ENCODE measurements at regions not wholly inside any gene's neighbourhood (a gene's known extent, or its start where the extent isn't known, plus 50 kb on each side); places are given as distances from the start of the nearest gene placed in this dataset.

- BruUV-seq (replicated peaks): no TSS peak
- Histone ChIP-seq H3K79me2 (ENCODE audit: insufficient read depth, low read length) (no peaks in the 10 kb centered on the region), H2AFZ (ENCODE audit: low read length) (no peak overlapping the region), H3K4me2 (ENCODE audit: low read depth, low read length) (no peak overlapping the region), H3K4me1 (ENCODE audit: insufficient read depth, low read length) (no peaks in the 10 kb centered on the region), H4K20me1 (ENCODE audit: insufficient read depth, low read length) (no peaks in the 10 kb centered on the region), H3K9ac (ENCODE audit: insufficient read depth, low read depth, low read length) (no peak overlapping the region), H3K4me3 (replicated peaks in 1 of 3; ENCODE audit: insufficient read depth in 1 of 3, low read depth in 2 of 3, low read length in 3 of 3) (no peak overlapping the region), H3K27ac (ENCODE audit: extremely low read length, insufficient read depth, low read length) (no peak overlapping the region), H3K36me3 (replicated peaks in 1 of 2; ENCODE audit: control insufficient read depth in 1 of 2, insufficient read depth in 2 of 2, low read length in 2 of 2) (no peaks in the 10 kb centered on the region), H3K9me3 (ENCODE audit: low read length) (no peaks in the 10 kb centered on the region), H3K27me3 (ENCODE audit: control insufficient read depth in 1 of 2, insufficient read depth in 2 of 2, low read length in 2 of 2) (no peaks in the 10 kb centered on the region)
- DNase-seq (ENCODE audit: low spot score) (no peak), ATAC-seq (no peak), FAIRE-seq (no peak)
- in situ Hi-C loops (cut with HindIII; ENCODE audit: extremely low pct_ligation_motif_present, low pct_unique_long_range_greater_than_20kb) (no loop called here), intact Hi-C loops (cut with micrococcal nuclease; ENCODE audit: unreplicated experiment) (no loop called here)
- ChIA-PET CTCF (ENCODE audit: low intra/inter-chr PET ratio, low total read pairs) (no interaction called here), POLR2A (no interaction called here)
- WGBS (ENCODE audit: low lambda C conversion rate): 8% methylated on average over 4 of the region's 6 CpGs
- TF ChIP-seq CERS6 (CRISPR knock-in tag; IDR thresholded peaks at IDR 0.05) (no peak), NFAT5 (CRISPR knock-in tag; IDR thresholded peaks at IDR 0.05) (no peak), HDAC6 (IDR thresholded peaks at IDR 0.05; ENCODE audit: low read depth, low read length) (no peak), NR2F1 (CRISPR knock-in tag; IDR thresholded peaks at IDR 0.05) (no peak), CEBPZ (IDR thresholded peaks at IDR 0.05; ENCODE audit: low read length) (no peak), NAIF1 (CRISPR knock-in tag; IDR thresholded peaks at IDR 0.05; ENCODE audit: borderline replicate concordance) (no peak), RARG (CRISPR knock-in tag; IDR thresholded peaks at IDR 0.05; ENCODE audit: low read depth) (no peak), NR2F2 (IDR thresholded peaks at IDR 0.05; ENCODE audit: borderline replicate concordance, low read depth) (no peak), MEF2D (CRISPR knock-in tag; IDR thresholded peaks at IDR 0.05) (no peak), PBX2 (CRISPR knock-in tag; IDR thresholded peaks at IDR 0.05) (no peak), HOXA7 (CRISPR knock-in tag; IDR thresholded peaks at IDR 0.05) (no peak), ZMAT3 (CRISPR knock-in tag; conservative IDR thresholded peaks at IDR 0.05) (no peak), ZNF441 (CRISPR knock-in tag; IDR thresholded peaks at IDR 0.05; ENCODE audit: borderline replicate concordance) (no peak), CREB1 (IDR thresholded peaks at IDR 0.05) (no peak), CREB1 (CRISPR knock-in tag; IDR thresholded peaks at IDR 0.05) (no peak), SIN3B (IDR thresholded peaks at IDR 0.05; ENCODE audit: low read length) (no peak)
Observed at GRCh38 chr17:33950061-33950460, 305.0 kb upstream of the CCL2 start.

Measured in HepG2 (cell line).